ENCODE measurements at regions not wholly inside any gene's neighbourhood (a gene's known extent, or its start where the extent isn't known, plus 50 kb on each side); places are given as distances from the start of the nearest gene placed in this dataset.
"Not testable (repeated sequence)": the region's sequence is repeated elsewhere in the genome, so short reads cannot be mapped to it uniquely, and the experiment has no call there.

DNA sequence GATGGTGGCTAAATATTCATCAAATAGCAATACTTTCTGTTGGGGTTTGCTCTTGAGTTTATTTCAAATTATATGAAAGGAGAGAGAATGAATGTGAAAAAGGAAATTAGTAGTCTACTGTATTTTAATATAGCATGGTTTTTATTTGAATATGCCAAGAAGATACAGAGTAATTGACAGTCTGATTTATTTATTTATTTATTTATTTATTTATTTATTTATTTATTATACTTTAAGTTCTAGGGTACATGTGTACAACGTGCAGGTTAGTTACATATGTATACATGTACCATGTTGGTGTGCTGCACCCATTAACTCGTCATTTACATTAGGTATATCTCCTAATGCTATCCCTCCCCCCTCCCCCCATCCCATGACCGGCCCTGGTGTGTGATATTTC is 224.2 kb upstream of the ELAVL2 start:
- TF ChIP-seq, protein P1, sequence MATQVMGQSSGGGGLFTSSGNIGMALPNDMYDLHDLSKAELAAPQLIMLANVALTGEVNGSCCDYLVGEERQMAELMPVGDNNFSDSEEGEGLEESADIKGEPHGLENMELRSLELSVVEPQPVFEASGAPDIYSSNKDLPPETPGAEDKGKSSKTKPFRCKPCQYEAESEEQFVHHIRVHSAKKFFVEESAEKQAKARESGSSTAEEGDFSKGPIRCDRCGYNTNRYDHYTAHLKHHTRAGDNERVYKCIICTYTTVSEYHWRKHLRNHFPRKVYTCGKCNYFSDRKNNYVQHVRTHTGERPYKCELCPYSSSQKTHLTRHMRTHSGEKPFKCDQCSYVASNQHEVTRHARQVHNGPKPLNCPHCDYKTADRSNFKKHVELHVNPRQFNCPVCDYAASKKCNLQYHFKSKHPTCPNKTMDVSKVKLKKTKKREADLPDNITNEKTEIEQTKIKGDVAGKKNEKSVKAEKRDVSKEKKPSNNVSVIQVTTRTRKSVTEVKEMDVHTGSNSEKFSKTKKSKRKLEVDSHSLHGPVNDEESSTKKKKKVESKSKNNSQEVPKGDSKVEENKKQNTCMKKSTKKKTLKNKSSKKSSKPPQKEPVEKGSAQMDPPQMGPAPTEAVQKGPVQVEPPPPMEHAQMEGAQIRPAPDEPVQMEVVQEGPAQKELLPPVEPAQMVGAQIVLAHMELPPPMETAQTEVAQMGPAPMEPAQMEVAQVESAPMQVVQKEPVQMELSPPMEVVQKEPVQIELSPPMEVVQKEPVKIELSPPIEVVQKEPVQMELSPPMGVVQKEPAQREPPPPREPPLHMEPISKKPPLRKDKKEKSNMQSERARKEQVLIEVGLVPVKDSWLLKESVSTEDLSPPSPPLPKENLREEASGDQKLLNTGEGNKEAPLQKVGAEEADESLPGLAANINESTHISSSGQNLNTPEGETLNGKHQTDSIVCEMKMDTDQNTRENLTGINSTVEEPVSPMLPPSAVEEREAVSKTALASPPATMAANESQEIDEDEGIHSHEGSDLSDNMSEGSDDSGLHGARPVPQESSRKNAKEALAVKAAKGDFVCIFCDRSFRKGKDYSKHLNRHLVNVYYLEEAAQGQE (IDR thresholded peaks at IDR 0.05; ENCODE audit: borderline replicate concordance) = not testable (repeated sequence)
- TF ChIP-seq, protein P2, sequence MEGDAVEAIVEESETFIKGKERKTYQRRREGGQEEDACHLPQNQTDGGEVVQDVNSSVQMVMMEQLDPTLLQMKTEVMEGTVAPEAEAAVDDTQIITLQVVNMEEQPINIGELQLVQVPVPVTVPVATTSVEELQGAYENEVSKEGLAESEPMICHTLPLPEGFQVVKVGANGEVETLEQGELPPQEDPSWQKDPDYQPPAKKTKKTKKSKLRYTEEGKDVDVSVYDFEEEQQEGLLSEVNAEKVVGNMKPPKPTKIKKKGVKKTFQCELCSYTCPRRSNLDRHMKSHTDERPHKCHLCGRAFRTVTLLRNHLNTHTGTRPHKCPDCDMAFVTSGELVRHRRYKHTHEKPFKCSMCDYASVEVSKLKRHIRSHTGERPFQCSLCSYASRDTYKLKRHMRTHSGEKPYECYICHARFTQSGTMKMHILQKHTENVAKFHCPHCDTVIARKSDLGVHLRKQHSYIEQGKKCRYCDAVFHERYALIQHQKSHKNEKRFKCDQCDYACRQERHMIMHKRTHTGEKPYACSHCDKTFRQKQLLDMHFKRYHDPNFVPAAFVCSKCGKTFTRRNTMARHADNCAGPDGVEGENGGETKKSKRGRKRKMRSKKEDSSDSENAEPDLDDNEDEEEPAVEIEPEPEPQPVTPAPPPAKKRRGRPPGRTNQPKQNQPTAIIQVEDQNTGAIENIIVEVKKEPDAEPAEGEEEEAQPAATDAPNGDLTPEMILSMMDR (IDR thresholded peaks at IDR 0.05; ENCODE audit: poor library complexity, severe bottlenecking) = not testable (repeated sequence)
- TF ChIP-seq EP300 (conservative IDR thresholded peaks at IDR 0.05; ENCODE audit: poor library complexity, severe bottlenecking); EZH2 (IDR thresholded peaks at IDR 0.05; ENCODE audit: borderline replicate concordance, insufficient read depth, low read length, poor library complexity, severe bottlenecking); MXI1 (conservative IDR thresholded peaks at IDR 0.05; ENCODE audit: poor library complexity, severe bottlenecking); POLR2AphosphoS5 (IDR thresholded peaks at IDR 0.05); SMC3 (conservative IDR thresholded peaks at IDR 0.05; ENCODE audit: poor library complexity): not testable (repeated sequence)
